ENCODE measurements at regions not wholly inside any gene's neighbourhood (a gene's known extent, or its start where the extent isn't known, plus 50 kb on each side); places are given as distances from the start of the nearest gene placed in this dataset.

DNA sequence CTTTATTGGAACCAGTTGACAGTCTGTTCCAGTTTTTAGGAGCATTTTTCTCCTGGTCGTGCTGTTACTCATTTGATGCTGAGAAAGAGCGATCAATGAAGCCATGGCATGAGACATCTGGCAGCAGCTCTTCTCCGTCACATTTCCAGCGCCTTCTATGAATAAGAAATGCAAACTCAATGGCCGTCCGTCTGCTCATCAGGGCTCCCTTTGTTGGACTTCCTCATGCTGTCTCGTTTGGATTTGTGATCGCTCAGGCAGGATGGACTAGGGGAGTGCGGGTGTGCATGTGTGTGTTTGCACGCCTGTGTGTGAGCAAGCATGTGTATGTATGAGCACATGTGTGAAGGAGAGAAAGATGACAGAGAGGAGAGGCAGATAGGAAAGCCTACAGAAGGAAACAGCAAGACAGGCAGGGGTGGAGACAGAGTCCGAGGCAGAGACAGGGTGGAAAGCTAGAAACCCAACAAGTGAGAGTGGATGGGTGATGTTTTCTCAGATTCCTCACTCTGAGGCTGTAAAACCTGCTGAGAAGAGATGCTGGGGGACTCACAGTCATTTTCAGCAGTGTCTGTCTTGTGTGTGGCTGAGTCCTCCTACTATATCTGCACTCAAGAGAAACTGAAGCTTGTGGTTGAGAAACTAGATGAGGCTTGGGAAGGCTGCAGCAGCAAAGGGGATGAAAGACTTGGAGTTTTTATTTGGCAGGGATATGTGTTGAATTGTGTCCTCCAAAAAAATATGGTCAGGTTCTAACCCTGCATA lies 56.0 kb upstream of the CLMP start:
- Mint-ChIP-seq H3K4me1 (ENCODE audit: low read depth, unreplicated experiment) (no peaks in the 10 kb centered on the region), H3K27ac (ENCODE audit: unreplicated experiment) (no peak overlapping the region), H3K4me3 (ENCODE audit: low read depth, unreplicated experiment) (no peak overlapping the region), H3K36me3 (ENCODE audit: insufficient read depth, unreplicated experiment) (no peaks in the 10 kb centered on the region), H3K27me3 (ENCODE audit: unreplicated experiment) (peaks cover 77% of the 10 kb centered on the region), H3K9me3 (ENCODE audit: low read depth, unreplicated experiment) (no peaks in the 10 kb centered on the region)
- intact Hi-C loops (cut with micrococcal nuclease; ENCODE audit: unreplicated experiment), result no loop called here
- CTCF ChIA-PET, result interaction anchor here (0.6 to 1.4 kb wide), 2 partner anchors 17 to 148 kb away, joined by 3 to 7 read pairs; no protein-coding TSS in a partner anchor
- no TSS peak for BruUV-seq (replicated peaks)
- no peak for DNase-seq
- TF ChIP-seq CTCF (IDR thresholded peaks at IDR 0.05; ENCODE audit: unreplicated experiment), result no peak

GRCh38 chr11:123249354-123249753 lies 54.3 kb upstream of the CLMP start:
- BruUV-seq (replicated peaks), result no TSS peak
- Mint-ChIP-seq H3K27me3 (ENCODE audit: unreplicated experiment) (peaks cover 70% of the 10 kb centered on the region), H3K4me3 (ENCODE audit: low read depth, unreplicated experiment) (no peak overlapping the region), H3K4me1 (ENCODE audit: low read depth, unreplicated experiment) (no peaks in the 10 kb centered on the region), H3K9me3 (ENCODE audit: low read depth, unreplicated experiment) (no peaks in the 10 kb centered on the region), H3K27ac (ENCODE audit: unreplicated experiment) (no peak overlapping the region), H3K36me3 (ENCODE audit: insufficient read depth, unreplicated experiment) (no peaks in the 10 kb centered on the region)
- no peak for DNase-seq
- intact Hi-C loops (cut with micrococcal nuclease; ENCODE audit: unreplicated experiment), result no loop called here
- CTCF ChIA-PET, result interaction anchor here (0.7 to 1.4 kb wide), 3 partner anchors 12 to 146 kb away, joined by 4 to 7 read pairs (median 5); no protein-coding TSS in a partner anchor
- TF ChIP-seq CTCF (IDR thresholded peaks at IDR 0.05; ENCODE audit: unreplicated experiment), result no peak

DNA sequence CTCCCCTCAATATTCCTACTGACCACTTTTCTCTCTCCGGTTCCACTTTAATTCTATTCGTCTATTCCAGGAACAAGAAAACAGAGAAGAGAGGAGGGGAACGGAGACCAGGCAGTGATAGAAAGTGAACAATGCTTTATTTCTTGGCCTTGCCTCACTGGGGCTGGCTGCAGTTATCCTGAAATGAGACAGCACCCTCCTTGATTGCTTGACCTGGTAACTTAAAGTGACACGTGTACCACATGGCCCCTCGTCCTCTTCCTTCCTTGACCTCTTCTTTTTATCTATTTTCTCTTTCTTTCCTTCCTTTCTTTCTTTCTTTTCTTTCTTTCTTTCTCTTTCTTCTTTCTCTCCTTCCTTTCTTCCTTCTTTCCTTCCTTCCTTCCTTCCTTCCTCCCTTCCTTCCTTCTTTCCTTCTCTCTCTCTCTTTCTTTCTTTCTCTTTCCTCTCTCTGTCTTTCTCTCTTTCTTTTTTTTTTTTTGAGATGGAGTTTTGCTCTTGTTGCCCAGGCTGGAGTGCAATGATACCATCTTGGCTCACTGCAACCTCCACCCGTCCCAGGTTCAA lies 52.8 kb upstream of the CLMP start:
- H3K27ac Mint-ChIP-seq (ENCODE audit: unreplicated experiment), result no peak overlapping the region
- H3K9me3 Mint-ChIP-seq (ENCODE audit: low read depth, unreplicated experiment), result no peaks in the 10 kb centered on the region
- no peak for DNase-seq
- no peaks in the 10 kb centered on the region for H3K36me3 Mint-ChIP-seq (ENCODE audit: insufficient read depth, unreplicated experiment)
- H3K27me3 Mint-ChIP-seq (ENCODE audit: unreplicated experiment), result peaks cover 56% of the 10 kb centered on the region
- CTCF ChIA-PET, result interaction anchor here (1.1 to 2.2 kb wide), 5 partner anchors 13 to 145 kb away, joined by 3 to 17 read pairs (median 12); no protein-coding TSS in a partner anchor
- H3K4me3 Mint-ChIP-seq (ENCODE audit: low read depth, unreplicated experiment), result no peak overlapping the region
- no peaks in the 10 kb centered on the region for H3K4me1 Mint-ChIP-seq (ENCODE audit: low read depth, unreplicated experiment)
- intact Hi-C loops (cut with micrococcal nuclease; ENCODE audit: unreplicated experiment), result loop anchor here (1.0 kb wide), 1 partner anchor 137 kb away; no protein-coding TSS in a partner anchor
- no peak for TF ChIP-seq CTCF (IDR thresholded peaks at IDR 0.05; ENCODE audit: unreplicated experiment)
- no TSS peak for BruUV-seq (replicated peaks)

GRCh38 chr11:123247496-123247799 lies 52.4 kb upstream of the CLMP start:
- Mint-ChIP-seq H3K4me3 (ENCODE audit: low read depth, unreplicated experiment) (no peak overlapping the region), H3K27me3 (ENCODE audit: unreplicated experiment) (peaks cover 51% of the 10 kb centered on the region), H3K9me3 (ENCODE audit: low read depth, unreplicated experiment) (no peaks in the 10 kb centered on the region), H3K36me3 (ENCODE audit: insufficient read depth, unreplicated experiment) (no peaks in the 10 kb centered on the region), H3K4me1 (ENCODE audit: low read depth, unreplicated experiment) (no peaks in the 10 kb centered on the region), H3K27ac (ENCODE audit: unreplicated experiment) (no peak overlapping the region)
- CTCF ChIA-PET, result interaction anchor here (1.1 to 2.2 kb wide), 5 partner anchors 14 to 145 kb away, joined by 3 to 17 read pairs (median 12); no protein-coding TSS in a partner anchor
- DNase-seq, result no peak
- TF ChIP-seq CTCF (IDR thresholded peaks at IDR 0.05; ENCODE audit: unreplicated experiment), result no peak
- intact Hi-C loops (cut with micrococcal nuclease; ENCODE audit: unreplicated experiment), result loop anchor here (1.0 kb wide), 1 partner anchor 136 kb away; no protein-coding TSS in a partner anchor
- BruUV-seq (replicated peaks), result no TSS peak
